Keratinocyte (primary cell): ENCODE measurements at regions not wholly inside any gene's neighbourhood (a gene's known extent, or its start where the extent isn't known, plus 50 kb on each side); places are given as distances from the start of the nearest gene placed in this dataset.

Source experiments
- DNase-seq: peaks from one replicate; pipeline ENCODE4 v3.0.0-alpha.2; 2011; ENCODE audit warnings: low read depth, missing footprints, low spot score
- FAIRE-seq: peaks from 2 replicates; lab custom pipeline; 2011; peaks lifted over from hg19 to GRCh38; lab: Jason Lieb, UNC
- H2AFZ ChIP-seq: 2 replicates; pipeline ENCODE4 v1.6.0; 2012; ENCODE audit warnings: low read length, control low read depth, inconsistent platforms; ENCODE audit not compliant: control insufficient read depth
- H3K27ac ChIP-seq: 2 replicates; pipeline ENCODE4 v1.5.1; 2011; ENCODE audit warnings: low read length; ENCODE audit not compliant: control insufficient read depth, insufficient read depth
- H3K27me3 ChIP-seq: 3 replicates; pipeline ENCODE4 v1.6.0; 2011; ENCODE audit warnings: low read length; ENCODE audit not compliant: control insufficient read depth, insufficient read depth; ENCODE audit errors: extremely low read depth
- H3K36me3 ChIP-seq, 2 experiments: 2 replicates in 1 of 2; 3 replicates in 1 of 2; pipeline ENCODE4 v1.5.1; 2011; ENCODE audit warnings: low read length in 2 of 2, mild to moderate bottlenecking in 1 of 2; ENCODE audit not compliant: control insufficient read depth in 2 of 2, insufficient read depth in 2 of 2; ENCODE audit errors: extremely low read depth in 1 of 2
- H3K4me1 ChIP-seq: 3 replicates; pipeline ENCODE4 v1.5.1; 2011; ENCODE audit warnings: low read length; ENCODE audit not compliant: control insufficient read depth, insufficient read depth; ENCODE audit errors: extremely low read depth
- H3K4me2 ChIP-seq: 3 replicates; pipeline ENCODE4 v1.6.0; 2011; ENCODE audit warnings: low read depth, low read length; ENCODE audit not compliant: control insufficient read depth, insufficient read depth; ENCODE audit errors: extremely low read depth
- H3K4me3 ChIP-seq, 3 experiments: fragments of 200-600 bp in 1 of 3; sonication (generic) in 1 of 3; 2 replicates in 2 of 3; 3 replicates in 1 of 3; pipeline ENCODE4 v1.5.1; 2011 to 2016; ENCODE audit warnings: low read length in 3 of 3, mild to moderate bottlenecking in 3 of 3, control low read depth in 2 of 3, inconsistent platforms in 1 of 3, low read depth in 1 of 3, mixed read lengths in 1 of 3, mixed run types in 1 of 3, moderate library complexity in 1 of 3; ENCODE audit not compliant: control insufficient read depth in 2 of 3, insufficient read depth in 2 of 3; ENCODE audit errors: extremely low read depth in 1 of 3
- H3K79me2 ChIP-seq: 2 replicates; pipeline ENCODE4 v1.6.0; 2012; ENCODE audit warnings: low read length; ENCODE audit not compliant: control insufficient read depth, insufficient read depth
- H3K9ac ChIP-seq: 3 replicates; pipeline ENCODE4 v1.6.0; 2011; ENCODE audit warnings: low read length; ENCODE audit not compliant: control insufficient read depth, insufficient read depth; ENCODE audit errors: extremely low read depth
- H3K9me1 ChIP-seq: 3 replicates; pipeline ENCODE4 v1.6.0; 2011; ENCODE audit warnings: low read length; ENCODE audit not compliant: control insufficient read depth, insufficient read depth; ENCODE audit errors: extremely low read depth
- H3K9me3 ChIP-seq: 2 replicates; pipeline ENCODE4 v1.5.1; 2012; ENCODE audit warnings: low read depth, low read length; ENCODE audit not compliant: control insufficient read depth
- H4K20me1 ChIP-seq: 3 replicates; pipeline ENCODE4 v1.6.0; 2011; ENCODE audit warnings: low read length; ENCODE audit not compliant: control insufficient read depth, insufficient read depth; ENCODE audit errors: extremely low read depth
- CTCF ChIP-seq, 3 experiments: IDR thresholded peaks in 1 of 3; conservative IDR thresholded peaks in 1 of 3; optimal IDR thresholded peaks in 1 of 3; 2 replicates in 2 of 3; 3 replicates in 1 of 3; pipeline versions ENCODE3 to v1.5.1; 2011; ENCODE audit warnings: low read length in 3 of 3, mild to moderate bottlenecking in 3 of 3, moderate library complexity in 2 of 3, control low read depth in 1 of 3, inconsistent platforms in 1 of 3; ENCODE audit not compliant: insufficient read depth in 2 of 3; ENCODE audit errors: extremely low read depth in 1 of 3
- EZH2 ChIP-seq: IDR thresholded peaks from one replicate; pipeline ENCODE4 v1.6.1; 2012; ENCODE audit warnings: inconsistent platforms, mild to moderate bottlenecking, low read length, moderate library complexity
- dilution Hi-C: fragments of 300-500 bp; cut with MboI; formaldehyde crosslinking; loops from one replicate; pipeline ENCODE4 v1.7.0; 2020; ENCODE audit warnings: low sequenced_read_pairs; ENCODE audit not compliant: extremely low pct_ligation_motif_present

- Histone ChIP-seq H3K27ac (no peak overlapping the region), H3K27me3 (no peaks in the 10 kb centered on the region), H3K4me1 (peaks cover 4% of the 10 kb centered on the region), H3K9me1 (no peaks in the 10 kb centered on the region), H3K79me2 (no peaks in the 10 kb centered on the region), H2AFZ (no peak overlapping the region), H4K20me1 (no peaks in the 10 kb centered on the region), H3K9ac (no peak overlapping the region), H3K4me3 (no peak overlapping the region), H3K36me3 (no peaks in the 10 kb centered on the region), H3K9me3 (no peaks in the 10 kb centered on the region), H3K4me2 (no peak overlapping the region)
- no peak for DNase-seq
- dilution Hi-C loops, result no loop called here
- no peak for FAIRE-seq
- TF ChIP-seq CTCF (optimal IDR thresholded peaks at IDR 0.05 in 1 of 3, IDR thresholded peaks at IDR 0.05 in 1 of 3, conservative IDR thresholded peaks at IDR 0.05 in 1 of 3; ENCODE audit: extremely low read depth in 1 of 3, insufficient read depth in 2 of 3, low read length in 3 of 3), result no peak
- TF ChIP-seq EZH2, result no peak
Observed at GRCh38 chr1:200305806-200306205, 104.0 kb downstream of the ZNF281 start.

- H3K9ac ChIP-seq, result no peak overlapping the region
- no peak overlapping the region for H3K27ac ChIP-seq
- H2AFZ ChIP-seq, result no peak overlapping the region
- no peaks in the 10 kb centered on the region for H3K36me3 ChIP-seq
- no peak overlapping the region for H3K4me3 ChIP-seq
- no peaks in the 10 kb centered on the region for H3K79me2 ChIP-seq
- dilution Hi-C loops, result no loop called here
- no peaks in the 10 kb centered on the region for H3K9me3 ChIP-seq
- DNase-seq (no peak), FAIRE-seq (no peak)
- H4K20me1 ChIP-seq, result no peaks in the 10 kb centered on the region
- H3K4me1 ChIP-seq, result peaks cover 4% of the 10 kb centered on the region
- no peak overlapping the region for H3K4me2 ChIP-seq
- H3K27me3 ChIP-seq, result no peaks in the 10 kb centered on the region
- no peaks in the 10 kb centered on the region for H3K9me1 ChIP-seq
- TF ChIP-seq EZH2 (no peak), CTCF (optimal IDR thresholded peaks at IDR 0.05 in 1 of 3, IDR thresholded peaks at IDR 0.05 in 1 of 3, conservative IDR thresholded peaks at IDR 0.05 in 1 of 3; ENCODE audit: extremely low read depth in 1 of 3, insufficient read depth in 2 of 3, low read length in 3 of 3) (no peak)
Observed at GRCh38 chr1:200304171-200304570, 105.7 kb downstream of the ZNF281 start.
